HUDEP-2 (cell line): ENCODE measurements at regions not wholly inside any gene's neighbourhood (a gene's known extent, or its start where the extent isn't known, plus 50 kb on each side); places are given as distances from the start of the nearest gene placed in this dataset.

ENCODE experiments used
- DNase-seq, 76 experiments: peaks; one replicate each; lab custom pipeline; 2025; ENCODE audit not compliant: unreplicated experiment in 76 of 76; lab: John Stamatoyannopoulos, UW

GRCh38 chr10:90435296-90435695 is 422.5 kb downstream of the HTR7 start:
- DNase-seq = no peak

DNA sequence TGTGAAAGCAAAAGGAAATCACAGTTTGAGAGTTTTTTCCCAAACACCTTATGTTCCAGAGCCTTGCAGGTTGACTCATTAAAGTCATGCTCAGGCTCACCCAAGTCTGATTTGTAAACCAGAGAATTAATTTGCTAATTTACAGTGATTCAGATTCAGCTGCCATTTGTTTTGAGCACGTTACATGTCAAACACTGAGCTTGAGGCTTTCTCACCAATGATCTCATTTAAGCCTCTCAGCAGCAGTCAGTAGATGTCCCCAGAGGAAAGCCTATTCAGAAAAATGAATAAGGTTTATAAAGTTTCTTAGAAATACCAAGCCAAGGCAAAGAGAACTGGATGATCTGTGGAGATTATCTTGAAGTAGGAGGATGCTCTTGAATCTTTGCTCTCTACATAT is 420.4 kb downstream of the HTR7 start:
- no peak for DNase-seq

DNA sequence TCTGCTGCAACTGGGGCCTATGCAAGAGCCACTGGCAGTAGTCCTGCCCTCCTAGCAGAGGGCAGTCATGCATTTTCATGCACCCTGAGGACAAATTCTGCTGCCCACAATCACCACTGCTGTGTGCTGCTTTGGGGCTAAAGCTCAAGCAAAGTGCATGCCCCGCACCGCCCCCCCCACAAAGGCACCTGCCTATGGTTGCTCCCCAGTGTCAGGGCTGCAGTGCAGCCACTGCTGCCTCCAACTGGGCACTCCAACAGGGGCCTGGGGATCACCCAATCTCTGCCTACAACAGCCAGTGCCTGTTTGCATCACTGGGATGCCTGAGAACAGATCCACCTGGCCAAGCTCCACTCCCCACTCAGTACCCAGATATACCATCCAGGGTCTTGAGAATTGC is 417.0 kb downstream of the HTR7 start:
- DNase-seq = no peak

DNA sequence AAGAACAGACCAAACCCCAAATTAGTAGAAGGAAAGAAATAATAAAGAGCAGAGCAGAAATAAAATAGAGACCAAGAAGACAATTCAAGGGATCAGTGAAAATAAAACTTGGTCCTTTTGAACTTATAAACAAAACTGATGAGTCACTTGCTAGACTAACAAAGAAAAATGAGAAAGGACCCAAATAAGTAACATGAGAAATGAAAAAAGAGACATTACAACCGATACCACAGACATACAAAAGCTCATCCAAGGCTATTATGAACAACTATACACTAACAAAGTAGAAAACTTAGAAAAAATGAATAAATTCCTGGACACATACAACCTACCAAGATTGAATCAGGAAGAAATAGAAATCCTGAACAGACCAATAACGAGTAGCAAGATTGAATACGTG is 414.5 kb downstream of the HTR7 start:
- no peak for DNase-seq

DNA sequence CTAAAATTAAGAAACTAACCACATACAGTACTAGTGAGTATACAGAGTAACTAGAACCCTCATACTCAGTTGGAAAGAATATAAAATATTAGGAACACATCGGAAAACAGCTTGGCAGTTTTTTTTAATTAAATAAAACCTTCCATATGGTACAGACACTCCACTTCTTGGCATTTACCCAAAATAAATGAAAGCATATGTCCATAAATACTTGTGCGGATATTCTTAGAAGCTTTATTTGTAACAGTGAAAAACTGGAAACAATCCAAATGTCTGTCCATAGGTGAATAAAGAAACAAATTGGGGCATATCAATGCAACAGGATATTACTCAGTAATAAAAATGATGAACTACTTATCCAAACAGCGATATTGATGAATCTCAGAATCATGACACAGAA is 410.0 kb downstream of the HTR7 start:
- DNase-seq = no peak

- DNase-seq = no peak
Observed at GRCh38 chr10:90450797-90451196, 407.0 kb downstream of the HTR7 start.

DNA sequence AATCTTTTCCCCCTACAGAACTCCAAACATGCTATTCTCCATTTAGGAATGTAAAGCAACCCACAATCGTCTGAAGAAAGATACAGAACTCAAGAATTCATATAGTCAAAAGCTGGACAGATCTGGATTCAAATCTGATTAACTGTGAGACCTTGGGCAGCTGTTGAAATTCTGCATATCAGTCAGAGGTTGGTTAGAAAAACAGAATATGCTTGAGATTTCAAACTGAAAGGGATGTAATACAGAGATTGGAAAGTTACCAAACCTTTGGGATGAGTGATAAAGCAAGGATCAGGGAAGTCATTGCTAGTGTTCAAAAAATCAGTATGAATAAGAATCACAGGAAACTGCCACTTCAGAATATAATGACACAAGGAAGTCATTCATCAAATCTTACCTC is 406.6 kb downstream of the HTR7 start:
- no peak for DNase-seq

DNA sequence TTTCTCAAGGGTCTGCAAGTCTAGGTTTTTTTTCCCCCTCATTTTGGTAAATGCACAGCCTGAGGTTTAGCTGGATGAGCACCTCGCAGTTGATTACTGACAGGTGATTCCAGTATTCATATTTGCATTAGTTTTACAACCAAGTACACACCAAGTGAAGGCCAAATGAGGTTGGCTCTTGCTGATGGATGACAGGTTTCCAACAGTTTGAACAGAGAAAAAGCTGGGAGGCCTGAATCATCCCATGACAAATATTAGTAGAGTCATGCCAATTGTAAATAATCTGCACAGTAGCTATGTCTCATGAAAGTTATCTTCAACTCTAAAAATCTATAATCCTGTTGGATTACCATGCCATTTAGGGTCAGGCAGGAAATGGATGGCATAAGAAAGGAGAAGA is 399.8 kb downstream of the HTR7 start:
- no peak for DNase-seq

GRCh38 chr10:90458571-90458970 is 399.3 kb downstream of the HTR7 start:
- DNase-seq = no peak

DNA sequence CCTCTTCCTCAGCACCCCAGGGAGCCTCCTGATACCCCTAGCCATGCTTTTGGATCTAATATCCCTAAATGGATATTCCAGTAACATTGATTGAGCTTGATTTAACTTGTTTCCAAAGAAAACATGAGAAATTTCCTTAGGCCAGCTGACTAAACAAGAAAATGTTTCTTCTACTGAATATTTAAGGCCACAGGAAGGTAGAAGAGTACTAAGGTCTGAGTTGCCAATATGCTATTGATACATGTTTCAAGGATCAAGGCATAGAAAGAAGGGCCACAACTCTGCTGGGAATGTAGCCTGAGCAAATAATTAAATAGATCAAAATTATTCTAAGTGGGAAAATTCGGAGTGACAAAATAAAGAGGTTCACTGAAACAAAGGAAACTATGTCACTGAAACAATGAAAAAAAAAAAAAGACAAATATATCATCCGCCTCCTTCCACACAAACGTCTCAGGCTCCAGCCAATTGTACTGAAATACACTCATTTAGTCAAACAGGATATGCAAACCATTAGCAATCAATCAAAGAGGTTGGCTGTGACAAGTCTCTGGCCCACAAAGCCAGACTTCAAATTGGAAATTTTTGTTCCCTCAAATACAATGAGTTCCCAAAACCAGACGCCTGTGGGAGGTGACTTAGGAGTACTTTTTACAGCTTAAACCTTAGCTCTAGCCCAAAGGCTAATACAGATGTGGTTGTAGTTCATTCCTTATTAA is 396.2 kb downstream of the HTR7 start:
- DNase-seq = no peak

- DNase-seq = peak in 1 of 76 experiments; percentile 0
Observed at GRCh38 chr10:90462749-90463470, 394.9 kb downstream of the HTR7 start.

DNA sequence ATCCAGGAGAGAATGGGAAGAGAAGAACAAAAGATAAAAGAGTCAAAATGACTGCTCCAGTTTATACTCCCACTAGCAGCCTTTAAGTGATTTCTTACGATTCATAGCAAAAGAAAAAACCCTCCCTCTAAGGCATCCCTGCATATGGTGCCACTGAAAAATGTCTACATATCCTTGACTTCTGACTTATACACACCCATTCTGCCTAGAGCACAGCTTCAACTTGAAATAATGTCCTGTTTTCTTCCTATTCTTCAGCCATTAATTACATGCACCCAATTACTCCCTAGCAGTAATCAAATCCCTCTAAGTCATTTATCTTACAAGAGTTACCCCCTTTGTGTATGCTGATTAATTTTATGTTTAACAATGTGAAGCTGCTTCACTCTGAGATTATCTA is 393.5 kb downstream of the HTR7 start:
- DNase-seq = no peak

DNA sequence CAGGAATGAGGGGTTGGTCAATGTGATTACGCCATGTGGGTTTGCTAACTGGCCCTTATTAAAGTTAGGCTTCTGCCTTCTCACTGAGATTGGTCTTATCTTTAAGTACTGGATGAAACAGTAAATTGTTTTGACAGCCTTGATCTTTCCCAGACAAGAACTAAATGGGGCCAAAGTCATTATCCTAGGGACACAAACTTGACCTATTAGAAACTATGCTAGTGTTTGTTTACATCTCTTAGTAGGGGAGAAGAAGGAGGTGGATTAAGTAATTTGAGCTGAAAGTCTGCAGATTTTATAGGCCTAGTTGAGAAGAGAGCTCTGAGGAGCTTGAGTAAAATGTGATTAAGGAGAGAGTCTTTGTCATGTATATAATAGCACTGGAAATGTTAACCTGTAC is 386.9 kb downstream of the HTR7 start:
- no peak for DNase-seq

DNA sequence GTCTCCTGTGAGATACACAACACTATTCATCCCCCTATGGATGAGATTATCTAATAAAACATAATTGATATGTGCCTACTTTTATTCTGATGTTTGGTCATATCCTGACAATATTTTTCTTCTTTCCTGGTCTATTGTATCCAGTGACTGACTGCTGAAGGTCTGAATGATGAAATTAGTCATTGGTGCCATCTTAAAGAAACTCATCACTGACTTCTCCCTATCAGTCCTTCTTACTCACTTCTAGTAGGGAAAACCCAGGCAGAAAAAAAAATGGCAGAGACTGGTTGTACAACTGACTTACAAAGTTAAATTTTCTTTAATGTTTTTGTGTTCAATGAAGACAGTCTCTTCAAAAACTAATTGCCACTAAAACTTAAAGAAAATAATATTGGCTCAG is 377.4 kb downstream of the HTR7 start:
- no peak for DNase-seq

- no peak for DNase-seq
Observed at GRCh38 chr10:90481326-90481923, 376.4 kb downstream of the HTR7 start.

DNA sequence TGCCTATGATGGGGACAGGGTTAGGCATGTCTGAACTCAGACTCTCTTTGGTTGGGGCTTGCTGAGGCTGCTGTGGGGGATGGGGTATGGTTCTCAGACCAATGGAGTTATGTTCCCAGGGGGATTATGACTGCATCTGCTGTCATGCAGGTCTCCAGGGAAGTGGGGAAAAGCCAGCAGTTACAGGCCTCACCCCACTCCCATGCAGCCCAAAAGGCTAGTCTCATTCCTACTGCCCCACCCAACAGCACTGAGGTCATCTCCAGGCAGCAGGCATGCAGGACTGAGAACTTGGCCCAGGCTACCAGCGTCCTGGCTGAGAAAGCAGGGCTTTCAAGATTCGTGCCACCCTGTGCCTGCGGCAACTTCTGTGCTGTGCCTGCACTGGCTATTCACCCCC is 373.3 kb downstream of the HTR7 start:
- DNase-seq = no peak

- DNase-seq = no peak
Observed at GRCh38 chr10:90494183-90494582, 363.7 kb downstream of the HTR7 start.

- no peak for DNase-seq
Observed at GRCh38 chr10:90504172-90504571, 353.7 kb downstream of the HTR7 start.

DNA sequence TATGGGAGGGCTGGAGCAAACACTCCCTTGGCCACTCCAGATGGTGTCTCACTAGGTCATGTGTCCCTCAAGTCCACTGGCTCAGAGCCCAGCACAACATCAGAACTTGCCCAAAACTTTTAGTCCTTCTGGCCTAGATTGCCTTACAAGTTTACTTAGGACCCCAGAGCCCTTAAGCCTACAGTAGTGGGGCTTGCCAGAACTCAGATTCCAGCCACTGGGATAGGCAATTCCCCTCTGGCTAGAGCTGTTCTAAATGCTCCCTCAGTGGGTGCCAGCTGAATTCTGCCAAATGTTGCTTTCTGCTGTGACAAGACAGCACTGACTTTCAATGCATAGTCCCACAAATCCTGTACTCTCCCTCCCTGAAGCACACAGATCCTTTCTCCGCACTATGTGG is 331.1 kb downstream of the HTR7 start:
- DNase-seq = no peak

DNA sequence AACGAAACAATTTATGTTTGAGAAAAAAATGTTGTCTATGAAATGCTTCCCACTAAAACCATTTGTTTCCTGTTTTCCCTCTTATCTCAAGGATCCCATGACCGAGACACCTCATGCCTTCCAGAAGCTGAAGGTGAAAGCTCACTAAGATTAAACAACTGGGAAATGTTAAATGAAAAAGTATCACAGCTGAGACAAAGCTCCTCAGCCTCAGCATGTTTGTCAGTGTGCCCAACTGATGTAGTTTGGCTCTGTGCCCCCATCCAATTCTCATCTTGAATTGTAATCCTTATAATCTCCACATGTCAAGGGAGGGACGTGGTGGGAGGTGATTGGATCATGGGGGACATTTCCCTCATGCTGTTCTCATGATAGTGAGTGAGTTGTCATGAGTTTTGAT is 327.3 kb downstream of the HTR7 start:
- peak in 2 of 76 experiments; percentile 3 to 12 for DNase-seq

DNA sequence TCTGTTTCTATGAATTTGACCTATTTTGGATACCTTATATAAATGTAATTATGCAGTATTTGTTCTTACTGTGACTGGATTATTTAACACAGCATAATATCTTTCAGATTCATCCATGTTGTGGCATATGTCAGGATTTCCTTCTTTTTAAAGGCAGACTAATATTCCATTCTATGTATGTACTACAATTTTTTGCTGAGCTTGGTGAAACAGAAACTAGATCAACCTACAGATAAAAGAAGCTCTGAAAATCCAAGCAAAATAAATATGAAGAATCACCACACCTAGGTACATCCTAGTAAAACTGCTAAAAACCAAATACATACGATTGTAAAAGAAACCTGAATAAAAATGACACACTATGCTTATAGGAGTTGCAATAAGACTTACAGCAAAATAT is 300.5 kb downstream of the HTR7 start:
- DNase-seq = no peak

DNA sequence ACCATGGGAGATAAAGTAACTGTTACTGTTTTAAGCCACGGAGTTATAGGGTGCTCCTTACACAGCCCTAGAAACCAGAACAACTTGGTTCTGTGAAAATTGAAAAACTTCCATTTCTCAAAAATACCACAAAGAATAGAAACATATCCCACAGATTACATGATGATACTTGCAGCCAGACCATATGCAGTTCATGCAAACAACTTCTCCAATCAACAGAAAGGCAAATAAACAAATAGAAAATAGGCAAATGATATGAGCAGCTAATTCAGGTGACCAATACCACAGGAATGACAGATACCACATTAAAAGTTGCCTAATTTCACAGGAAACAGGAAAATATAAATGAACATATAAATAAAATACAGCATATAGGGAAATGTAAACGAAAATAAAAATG is 297.5 kb downstream of the HTR7 start:
- no peak for DNase-seq
